SKM-1 (cell line): ENCODE measurements at regions not wholly inside any gene's neighbourhood (a gene's known extent, or its start where the extent isn't known, plus 50 kb on each side); places are given as distances from the start of the nearest gene placed in this dataset.
"Not testable (repeated sequence)": the region's sequence is repeated elsewhere in the genome, so short reads cannot be mapped to it uniquely, and the experiment has no call there.

ENCODE experiments used
- DNase-seq: peaks from one replicate; lab custom pipeline; 2025; ENCODE audit not compliant: unreplicated experiment; lab: John Stamatoyannopoulos, UW

- no peak for DNase-seq
Observed at GRCh38 chr14:28820677-28821076, 54.1 kb downstream of the FOXG1 start.

GRCh38 chr14:28821993-28822392 is 55.4 kb downstream of the FOXG1 start:
- no peak for DNase-seq

GRCh38 chr14:28823245-28823644 is 56.7 kb downstream of the FOXG1 start:
- no peak for DNase-seq

- DNase-seq = no peak
Observed at GRCh38 chr14:28830115-28830534, 63.5 kb downstream of the FOXG1 start.

- no peak for DNase-seq
Observed at GRCh38 chr14:28831126-28831525, 64.5 kb downstream of the FOXG1 start.

- DNase-seq = not testable (repeated sequence)
Observed at GRCh38 chr14:28842569-28842968, 76.0 kb downstream of the FOXG1 start.

GRCh38 chr14:28867571-28867970 is 101.0 kb downstream of the FOXG1 start:
- DNase-seq = no peak

GRCh38 chr14:28870033-28870564 is 103.5 kb downstream of the FOXG1 start:
- DNase-seq = no peak

GRCh38 chr14:28875934-28876571 is 109.5 kb downstream of the FOXG1 start:
- DNase-seq = no peak

GRCh38 chr14:28876572-28876945 is 110.0 kb downstream of the FOXG1 start:
- DNase-seq = no peak

GRCh38 chr14:28877923-28878322 is 111.3 kb downstream of the FOXG1 start:
- DNase-seq = no peak

- DNase-seq = no peak
Observed at GRCh38 chr14:28879573-28879996, 113.0 kb downstream of the FOXG1 start.

GRCh38 chr14:28886940-28887339 is 120.4 kb downstream of the FOXG1 start:
- DNase-seq = no peak

GRCh38 chr14:28895389-28895788 is 128.8 kb downstream of the FOXG1 start:
- no peak for DNase-seq

- DNase-seq = no peak
Observed at GRCh38 chr14:28896337-28896736, 129.8 kb downstream of the FOXG1 start.

GRCh38 chr14:28901631-28902030 is 135.0 kb downstream of the FOXG1 start:
- DNase-seq = no peak

- no peak for DNase-seq
Observed at GRCh38 chr14:28902930-28903329, 136.3 kb downstream of the FOXG1 start.

- DNase-seq = no peak
Observed at GRCh38 chr14:28911521-28911920, 144.9 kb downstream of the FOXG1 start.

GRCh38 chr14:28913056-28913455 is 146.5 kb downstream of the FOXG1 start:
- DNase-seq = no peak

- DNase-seq = no peak
Observed at GRCh38 chr14:28926122-28926521, 159.5 kb downstream of the FOXG1 start.

GRCh38 chr14:28931999-28932398 is 165.4 kb downstream of the FOXG1 start:
- no peak for DNase-seq

- no peak for DNase-seq
Observed at GRCh38 chr14:28936601-28937000, 170.0 kb downstream of the FOXG1 start.

GRCh38 chr14:28941758-28942157 is 175.2 kb downstream of the FOXG1 start:
- no peak for DNase-seq
